ENCODE measurements at regions not wholly inside any gene's neighbourhood (a gene's known extent, or its start where the extent isn't known, plus 50 kb on each side); places are given as distances from the start of the nearest gene placed in this dataset.

DNA sequence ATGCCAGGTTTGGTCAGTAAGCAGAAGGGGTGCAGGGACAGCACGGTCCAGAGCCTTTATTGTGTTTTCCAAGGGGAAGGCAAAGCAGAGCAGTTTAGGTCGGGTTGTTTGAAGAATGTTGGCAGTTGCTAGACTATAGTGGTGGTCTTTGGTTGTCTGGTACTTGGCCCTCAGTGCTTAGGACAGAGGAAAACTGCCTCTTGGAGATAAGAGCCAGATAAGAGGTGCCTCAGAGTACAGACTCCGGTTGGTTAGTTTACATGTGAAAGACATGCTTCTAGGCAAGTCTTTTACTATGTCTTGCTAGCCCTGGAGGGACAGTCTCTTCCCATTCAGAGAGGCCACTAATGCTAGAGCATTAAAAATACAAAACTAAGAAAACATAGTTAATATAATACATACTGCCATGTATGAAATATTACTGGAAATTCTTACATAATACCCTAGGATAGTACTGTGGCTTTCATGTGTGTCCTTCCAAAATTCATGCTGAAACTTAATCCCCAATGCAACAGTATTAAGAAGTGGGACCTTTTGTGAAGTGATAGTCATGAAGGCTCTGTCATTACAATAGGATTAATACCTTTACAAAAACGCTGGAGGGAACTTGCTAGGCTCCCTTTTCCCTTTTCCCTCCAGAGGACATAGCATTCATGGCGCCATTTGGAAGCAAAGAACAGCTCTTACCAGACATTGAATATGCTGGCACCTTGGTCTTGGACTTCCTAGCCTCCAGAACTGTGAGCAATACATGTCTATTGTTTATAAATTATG, 280.4 kb downstream of the TMEM167A start:
- in situ Hi-C loops (cut with MboI; ENCODE audit: low pct_unique_long_range_greater_than_20kb, low sequenced_read_pairs, unreplicated experiment) = no loop called here
- TF ChIP-seq, protein P1, sequence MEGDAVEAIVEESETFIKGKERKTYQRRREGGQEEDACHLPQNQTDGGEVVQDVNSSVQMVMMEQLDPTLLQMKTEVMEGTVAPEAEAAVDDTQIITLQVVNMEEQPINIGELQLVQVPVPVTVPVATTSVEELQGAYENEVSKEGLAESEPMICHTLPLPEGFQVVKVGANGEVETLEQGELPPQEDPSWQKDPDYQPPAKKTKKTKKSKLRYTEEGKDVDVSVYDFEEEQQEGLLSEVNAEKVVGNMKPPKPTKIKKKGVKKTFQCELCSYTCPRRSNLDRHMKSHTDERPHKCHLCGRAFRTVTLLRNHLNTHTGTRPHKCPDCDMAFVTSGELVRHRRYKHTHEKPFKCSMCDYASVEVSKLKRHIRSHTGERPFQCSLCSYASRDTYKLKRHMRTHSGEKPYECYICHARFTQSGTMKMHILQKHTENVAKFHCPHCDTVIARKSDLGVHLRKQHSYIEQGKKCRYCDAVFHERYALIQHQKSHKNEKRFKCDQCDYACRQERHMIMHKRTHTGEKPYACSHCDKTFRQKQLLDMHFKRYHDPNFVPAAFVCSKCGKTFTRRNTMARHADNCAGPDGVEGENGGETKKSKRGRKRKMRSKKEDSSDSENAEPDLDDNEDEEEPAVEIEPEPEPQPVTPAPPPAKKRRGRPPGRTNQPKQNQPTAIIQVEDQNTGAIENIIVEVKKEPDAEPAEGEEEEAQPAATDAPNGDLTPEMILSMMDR (IDR thresholded peaks at IDR 0.05; ENCODE audit: extremely low read depth, insufficient read depth, missing control alignments) = no peak
- no peak for DNase-seq (ENCODE audit: low spot score)

DNA sequence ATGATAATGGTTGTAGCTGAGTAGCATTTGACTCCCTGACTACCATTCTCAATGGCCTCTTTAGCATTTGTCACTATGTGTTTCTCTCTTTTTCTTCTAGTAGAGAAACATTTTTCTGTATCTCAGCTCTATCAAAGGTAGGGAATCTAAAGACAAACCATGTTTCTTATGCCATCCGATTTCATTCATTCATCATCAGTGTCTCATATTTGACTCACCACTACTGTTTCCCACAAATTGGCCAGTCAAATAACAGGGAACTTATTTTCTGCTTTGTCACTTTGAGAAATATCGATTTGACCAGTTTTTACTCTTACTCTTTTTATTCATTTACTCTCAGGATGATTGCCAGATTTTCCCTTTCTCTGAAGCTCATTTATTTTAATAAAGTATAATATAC, 282.3 kb downstream of the TMEM167A start:
- in situ Hi-C loops (cut with MboI; ENCODE audit: low pct_unique_long_range_greater_than_20kb, low sequenced_read_pairs, unreplicated experiment) = no loop called here
- TF ChIP-seq, protein P1 (IDR thresholded peaks at IDR 0.05; ENCODE audit: extremely low read depth, insufficient read depth, missing control alignments) = no peak
- DNase-seq (ENCODE audit: low spot score) = no peak

DNA sequence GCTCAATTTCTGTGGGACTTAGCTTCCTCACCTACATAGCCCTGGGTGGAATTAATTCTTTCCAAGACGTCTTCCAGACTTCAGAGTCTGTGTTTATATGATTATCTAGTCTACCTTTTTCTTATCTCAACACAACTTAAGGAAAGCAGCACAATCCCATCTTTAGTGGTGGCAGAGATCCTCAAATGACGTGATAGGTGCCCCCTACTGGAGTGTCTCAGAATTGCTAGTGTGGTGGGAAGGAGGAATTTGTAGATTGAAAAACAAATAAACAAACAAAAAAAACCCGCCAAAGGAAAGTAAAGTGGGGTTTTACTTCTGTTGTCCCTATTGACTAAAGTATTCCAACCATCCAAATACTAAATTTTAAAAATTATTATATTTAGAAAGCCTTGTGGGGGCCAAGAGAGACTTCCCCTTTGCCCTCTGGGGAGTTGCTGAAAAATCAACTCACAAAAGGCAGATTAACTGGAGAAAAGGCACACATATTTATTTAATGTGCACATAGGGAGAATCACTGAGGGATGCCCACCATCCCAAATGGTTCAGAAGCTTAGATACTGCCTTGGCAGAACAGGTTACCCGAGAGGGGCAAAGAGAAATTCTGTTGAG, 283.3 kb downstream of the TMEM167A start:
- no peak for DNase-seq (ENCODE audit: low spot score)
- TF ChIP-seq, protein P1 (IDR thresholded peaks at IDR 0.05; ENCODE audit: extremely low read depth, insufficient read depth, missing control alignments) = peak; percentile 47
- in situ Hi-C loops (cut with MboI; ENCODE audit: low pct_unique_long_range_greater_than_20kb, low sequenced_read_pairs, unreplicated experiment) = no loop called here

DNA sequence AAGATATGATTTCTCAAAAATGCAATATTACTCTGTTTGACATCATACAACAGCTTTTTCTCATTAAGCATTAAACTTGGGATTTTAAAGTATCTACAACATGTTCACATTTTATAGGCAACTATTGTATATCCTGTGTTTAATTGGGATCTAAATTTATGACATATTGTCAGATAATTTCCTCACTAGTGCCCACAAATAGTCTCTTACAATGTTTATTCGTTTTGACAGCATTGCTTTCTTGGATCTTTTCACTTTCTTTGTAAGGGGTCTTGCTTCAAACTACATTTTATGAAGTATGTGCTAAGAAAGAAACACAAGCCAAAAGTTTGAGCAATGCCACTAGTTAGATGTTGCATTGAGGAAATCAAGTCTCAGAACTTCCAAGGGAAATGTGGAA, 285.1 kb downstream of the TMEM167A start:
- DNase-seq (ENCODE audit: low spot score) = no peak
- in situ Hi-C loops (cut with MboI; ENCODE audit: low pct_unique_long_range_greater_than_20kb, low sequenced_read_pairs, unreplicated experiment) = no loop called here

DNA sequence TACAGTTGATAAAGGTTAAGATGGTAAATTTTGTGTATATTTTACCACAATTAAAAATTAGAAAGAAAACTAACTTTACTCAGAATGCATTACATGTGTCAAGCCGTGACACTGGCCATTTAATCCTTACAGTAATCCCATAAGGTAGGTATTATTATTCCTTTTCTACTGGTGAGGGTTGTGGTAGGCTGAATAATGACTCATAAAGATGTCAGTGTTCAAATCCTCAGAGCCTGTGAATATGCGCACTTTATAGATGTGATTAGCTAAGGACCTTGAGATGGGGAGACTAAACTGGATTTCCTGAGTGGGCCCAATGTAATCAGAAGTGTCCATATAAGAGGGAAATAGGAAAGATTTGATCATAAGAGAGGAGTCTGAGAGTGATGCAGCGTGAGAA, 288.1 kb downstream of the TMEM167A start:
- no peak for DNase-seq (ENCODE audit: low spot score)
- in situ Hi-C loops (cut with MboI; ENCODE audit: low pct_unique_long_range_greater_than_20kb, low sequenced_read_pairs, unreplicated experiment) = no loop called here
- TF ChIP-seq, protein P1 (IDR thresholded peaks at IDR 0.05; ENCODE audit: extremely low read depth, insufficient read depth, missing control alignments) = no peak

More for the DNA sequence above, 285.1 kb downstream of the TMEM167A start:
- TF ChIP-seq, protein P1 (IDR thresholded peaks at IDR 0.05; ENCODE audit: extremely low read depth, insufficient read depth, missing control alignments) = no peak

DNA sequence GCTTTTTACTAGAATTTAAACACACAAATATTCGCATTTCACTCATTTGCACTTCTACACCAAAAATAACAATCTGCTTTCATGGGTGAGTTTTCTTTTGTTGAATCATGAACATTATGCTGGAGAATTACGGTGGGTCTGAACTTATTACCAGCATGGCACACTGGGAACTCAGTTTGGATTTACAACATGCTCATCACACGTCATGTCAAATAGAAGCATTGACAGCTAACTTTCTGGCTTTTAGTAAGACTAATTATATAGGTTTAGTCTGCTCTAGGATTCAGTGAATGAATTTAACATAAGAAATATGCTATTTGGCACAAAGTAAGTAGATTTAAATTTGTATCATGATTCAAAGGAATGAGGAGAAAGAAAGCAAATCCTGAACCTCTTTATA, 290.4 kb downstream of the TMEM167A start:
- no peak for DNase-seq (ENCODE audit: low spot score)
- in situ Hi-C loops (cut with MboI; ENCODE audit: low pct_unique_long_range_greater_than_20kb, low sequenced_read_pairs, unreplicated experiment) = no loop called here
- TF ChIP-seq, protein P1 (IDR thresholded peaks at IDR 0.05; ENCODE audit: extremely low read depth, insufficient read depth, missing control alignments) = no peak
